Parathyroid adenoma (tissue), 2 donors: ENCODE measurements at regions not wholly inside any gene's neighbourhood (a gene's known extent, or its start where the extent isn't known, plus 50 kb on each side); places are given as distances from the start of the nearest gene placed in this dataset.

Experiments used
- H2AFZ ChIP-seq: fragments of 300-600 bp; sonication (generic); one replicate; pipeline ENCODE4 v1.7.0; 2017; ENCODE audit warnings: antibody characterized with exemption, mild to moderate bottlenecking
- H3K27ac ChIP-seq: fragments of 300-600 bp; sonication (generic); one replicate; pipeline ENCODE4 v1.7.0; 2017
- H3K27me3 ChIP-seq: fragments of 300-600 bp; sonication (generic); one replicate; pipeline ENCODE4 v1.7.0; 2017; ENCODE audit warnings: low read length; ENCODE audit not compliant: control insufficient read depth, insufficient read depth
- H3K36me3 ChIP-seq: fragments of 300-600 bp; sonication (generic); one replicate; pipeline ENCODE4 v1.7.0; 2017; ENCODE audit warnings: low read length; ENCODE audit not compliant: control insufficient read depth, insufficient read depth
- H3K4me1 ChIP-seq: fragments of 300-600 bp; sonication (generic); one replicate; pipeline ENCODE4 v1.7.0; 2017; ENCODE audit warnings: control low read depth
- H3K4me2 ChIP-seq: fragments of 300-600 bp; sonication (generic); one replicate; pipeline ENCODE4 v1.7.0; 2017; ENCODE audit warnings: low read length
- H3K4me3 ChIP-seq: fragments of 300-600 bp; sonication (generic); one replicate; pipeline ENCODE4 v1.7.0; 2017; ENCODE audit warnings: low read depth, low read length
- H3K79me2 ChIP-seq: fragments of 300-600 bp; sonication (generic); one replicate; pipeline ENCODE4 v1.7.0; 2017; ENCODE audit warnings: control low read depth
- H3K9ac ChIP-seq: fragments of 300-600 bp; sonication (generic); one replicate; pipeline ENCODE4 v1.7.0; 2017; ENCODE audit warnings: mild to moderate bottlenecking
- H3K9me3 ChIP-seq: fragments of 300-600 bp; sonication (generic); one replicate; pipeline ENCODE4 v1.7.0; 2017; ENCODE audit warnings: low read length; ENCODE audit not compliant: control insufficient read depth
- TF ChIP-seq, protein P1 (sequence below): fragments of 300-600 bp; sonication (generic); IDR thresholded peaks from one replicate; pipeline ENCODE4 v1.7.0; 2017; ENCODE audit warnings: antibody characterized with exemption, mild to moderate bottlenecking
- donor health status: primary hyperparathyroidism.

DNA sequence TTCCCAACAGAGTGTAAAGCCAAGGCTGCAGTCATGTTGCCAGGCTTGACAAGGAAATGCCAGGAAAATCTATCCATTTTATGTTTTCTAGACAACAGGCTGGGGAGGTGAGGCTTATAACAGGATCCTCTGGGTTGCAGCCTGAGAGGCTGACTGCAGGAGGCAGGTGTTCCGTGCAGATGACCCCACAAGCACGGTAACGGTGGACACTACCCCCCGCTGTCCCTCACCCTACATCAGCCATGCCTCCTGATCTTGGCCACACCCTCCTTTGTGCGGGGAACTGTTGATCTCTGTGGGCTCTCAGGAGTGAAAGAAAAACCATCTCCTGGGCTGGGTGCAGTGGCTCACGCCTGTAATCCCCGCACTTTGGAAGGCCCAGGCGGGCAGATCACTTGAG is 68.0 kb upstream of the ADPGK start:
- no peak overlapping the region for H3K27ac ChIP-seq
- no peaks in the 10 kb centered on the region for H3K79me2 ChIP-seq
- H3K36me3 ChIP-seq: no peaks in the 10 kb centered on the region
- no peaks in the 10 kb centered on the region for H3K4me1 ChIP-seq
- TF ChIP-seq, protein P1, sequence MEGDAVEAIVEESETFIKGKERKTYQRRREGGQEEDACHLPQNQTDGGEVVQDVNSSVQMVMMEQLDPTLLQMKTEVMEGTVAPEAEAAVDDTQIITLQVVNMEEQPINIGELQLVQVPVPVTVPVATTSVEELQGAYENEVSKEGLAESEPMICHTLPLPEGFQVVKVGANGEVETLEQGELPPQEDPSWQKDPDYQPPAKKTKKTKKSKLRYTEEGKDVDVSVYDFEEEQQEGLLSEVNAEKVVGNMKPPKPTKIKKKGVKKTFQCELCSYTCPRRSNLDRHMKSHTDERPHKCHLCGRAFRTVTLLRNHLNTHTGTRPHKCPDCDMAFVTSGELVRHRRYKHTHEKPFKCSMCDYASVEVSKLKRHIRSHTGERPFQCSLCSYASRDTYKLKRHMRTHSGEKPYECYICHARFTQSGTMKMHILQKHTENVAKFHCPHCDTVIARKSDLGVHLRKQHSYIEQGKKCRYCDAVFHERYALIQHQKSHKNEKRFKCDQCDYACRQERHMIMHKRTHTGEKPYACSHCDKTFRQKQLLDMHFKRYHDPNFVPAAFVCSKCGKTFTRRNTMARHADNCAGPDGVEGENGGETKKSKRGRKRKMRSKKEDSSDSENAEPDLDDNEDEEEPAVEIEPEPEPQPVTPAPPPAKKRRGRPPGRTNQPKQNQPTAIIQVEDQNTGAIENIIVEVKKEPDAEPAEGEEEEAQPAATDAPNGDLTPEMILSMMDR: no peak
- H3K9ac ChIP-seq: no peak overlapping the region
- no peak overlapping the region for H3K4me3 ChIP-seq
- no peaks in the 10 kb centered on the region for H3K27me3 ChIP-seq
- no peak overlapping the region for H3K4me2 ChIP-seq
- H3K9me3 ChIP-seq: no peaks in the 10 kb centered on the region
- no peak overlapping the region for H2AFZ ChIP-seq

DNA sequence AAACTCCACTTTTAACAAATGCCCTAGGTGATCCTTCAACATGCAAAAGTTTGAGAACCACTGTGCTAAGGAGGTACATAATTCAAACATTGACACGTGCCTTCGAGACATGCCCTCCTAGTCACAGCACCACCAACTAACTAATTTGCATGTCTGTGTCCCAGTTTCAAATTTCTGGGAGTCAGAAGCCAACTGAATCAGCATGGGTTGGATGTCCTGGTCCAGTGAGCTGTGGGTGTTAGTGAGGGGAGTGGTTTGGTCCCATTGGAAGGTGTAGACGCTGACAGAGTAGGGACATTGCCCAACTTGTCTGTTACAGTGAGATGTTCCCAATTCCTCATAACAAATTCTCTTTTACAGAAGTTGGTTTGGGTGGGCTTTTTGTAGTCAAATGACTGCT is 67.3 kb upstream of the ADPGK start:
- TF ChIP-seq, protein P1: no peak
- H3K4me1 ChIP-seq: no peaks in the 10 kb centered on the region
- no peak overlapping the region for H3K4me3 ChIP-seq
- no peaks in the 10 kb centered on the region for H3K79me2 ChIP-seq
- H3K36me3 ChIP-seq: no peaks in the 10 kb centered on the region
- H3K4me2 ChIP-seq: no peak overlapping the region
- no peak overlapping the region for H3K9ac ChIP-seq
- no peak overlapping the region for H2AFZ ChIP-seq
- no peaks in the 10 kb centered on the region for H3K27me3 ChIP-seq
- H3K9me3 ChIP-seq: no peaks in the 10 kb centered on the region
- H3K27ac ChIP-seq: no peak overlapping the region

DNA sequence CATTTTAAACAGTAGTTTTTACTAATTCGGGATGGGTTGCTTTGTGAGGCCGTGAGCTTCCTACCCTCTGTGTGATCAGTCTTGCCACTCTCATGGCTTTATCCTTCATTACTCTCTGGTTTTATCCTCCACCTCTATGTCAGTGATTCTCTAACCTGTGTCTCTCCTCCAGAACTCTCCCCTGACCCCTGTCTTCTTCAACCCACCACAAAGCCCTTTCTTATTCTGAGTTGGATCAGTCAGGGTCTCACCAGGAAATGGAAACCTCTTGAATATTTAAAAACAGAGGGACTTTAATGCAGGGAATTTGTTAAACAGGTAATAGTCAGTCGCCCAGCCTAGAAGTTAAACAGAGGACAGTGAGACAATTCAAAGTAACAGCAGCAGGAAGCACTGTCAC is 64.2 kb upstream of the ADPGK start:
- no peak overlapping the region for H3K4me2 ChIP-seq
- no peak overlapping the region for H3K9ac ChIP-seq
- no peaks in the 10 kb centered on the region for H3K9me3 ChIP-seq
- no peaks in the 10 kb centered on the region for H3K36me3 ChIP-seq
- H3K4me1 ChIP-seq: no peaks in the 10 kb centered on the region
- TF ChIP-seq, protein P1: no peak
- no peak overlapping the region for H3K27ac ChIP-seq
- H3K79me2 ChIP-seq: no peaks in the 10 kb centered on the region
- H3K4me3 ChIP-seq: no peak overlapping the region
- no peaks in the 10 kb centered on the region for H3K27me3 ChIP-seq
- H2AFZ ChIP-seq: no peak overlapping the region

DNA sequence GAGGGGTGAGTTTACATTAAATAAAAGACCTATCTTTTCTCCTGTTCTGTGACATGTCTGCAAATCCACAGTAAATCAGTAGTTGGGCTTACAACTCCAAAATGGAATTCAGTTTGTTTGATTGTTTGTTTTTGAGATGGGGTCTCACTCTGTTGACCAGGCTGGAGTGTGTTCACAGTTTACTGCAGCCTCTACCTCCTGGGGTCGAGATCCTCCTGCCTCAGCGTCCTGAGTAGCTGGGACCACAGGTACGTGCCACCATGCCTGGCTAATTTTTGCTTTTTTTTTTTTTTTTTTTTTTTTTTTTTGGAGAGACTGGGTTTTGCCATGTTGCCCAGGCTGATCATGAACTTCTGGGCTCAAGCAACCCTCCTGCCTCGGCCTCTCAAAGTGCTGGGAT is 63.5 kb upstream of the ADPGK start:
- no peaks in the 10 kb centered on the region for H3K36me3 ChIP-seq
- TF ChIP-seq, protein P1: no peak
- H3K9me3 ChIP-seq: no peaks in the 10 kb centered on the region
- no peak overlapping the region for H3K9ac ChIP-seq
- no peak overlapping the region for H3K4me2 ChIP-seq
- H3K27me3 ChIP-seq: no peaks in the 10 kb centered on the region
- H3K4me3 ChIP-seq: no peak overlapping the region
- H2AFZ ChIP-seq: no peak overlapping the region
- H3K79me2 ChIP-seq: no peaks in the 10 kb centered on the region
- H3K27ac ChIP-seq: no peak overlapping the region
- no peaks in the 10 kb centered on the region for H3K4me1 ChIP-seq

DNA sequence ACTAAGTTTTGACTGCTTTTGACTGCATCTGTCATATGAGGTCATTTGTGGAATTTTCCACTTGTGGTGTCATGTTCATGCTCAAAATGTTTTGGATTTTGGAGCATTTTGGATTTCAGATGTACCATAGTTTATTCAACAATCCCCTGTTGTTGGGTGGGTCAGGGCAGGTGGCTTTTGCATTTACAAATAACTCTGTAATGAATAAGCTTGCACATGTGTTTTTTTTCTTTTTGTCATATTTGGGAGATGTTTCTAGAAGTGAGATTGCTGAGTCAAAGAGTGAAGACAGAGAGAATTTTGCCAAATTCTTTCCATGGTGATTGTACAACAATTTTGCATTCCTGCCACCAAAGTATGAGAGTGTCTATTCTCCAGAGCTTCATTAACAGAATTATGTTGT is 62.4 kb upstream of the ADPGK start:
- H3K4me2 ChIP-seq: no peak overlapping the region

More for the DNA sequence above, 62.4 kb upstream of the ADPGK start:
- no peaks in the 10 kb centered on the region for H3K36me3 ChIP-seq
- H3K9ac ChIP-seq: no peak overlapping the region
- H3K4me1 ChIP-seq: no peaks in the 10 kb centered on the region
- H3K9me3 ChIP-seq: no peaks in the 10 kb centered on the region
- H2AFZ ChIP-seq: no peak overlapping the region
- no peaks in the 10 kb centered on the region for H3K79me2 ChIP-seq
- no peak overlapping the region for H3K27ac ChIP-seq
- H3K4me3 ChIP-seq: no peak overlapping the region
- no peaks in the 10 kb centered on the region for H3K27me3 ChIP-seq
- TF ChIP-seq, protein P1: no peak
